ENCODE measurements at regions not wholly inside any gene's neighbourhood (a gene's known extent, or its start where the extent isn't known, plus 50 kb on each side); places are given as distances from the start of the nearest gene placed in this dataset.

DNA sequence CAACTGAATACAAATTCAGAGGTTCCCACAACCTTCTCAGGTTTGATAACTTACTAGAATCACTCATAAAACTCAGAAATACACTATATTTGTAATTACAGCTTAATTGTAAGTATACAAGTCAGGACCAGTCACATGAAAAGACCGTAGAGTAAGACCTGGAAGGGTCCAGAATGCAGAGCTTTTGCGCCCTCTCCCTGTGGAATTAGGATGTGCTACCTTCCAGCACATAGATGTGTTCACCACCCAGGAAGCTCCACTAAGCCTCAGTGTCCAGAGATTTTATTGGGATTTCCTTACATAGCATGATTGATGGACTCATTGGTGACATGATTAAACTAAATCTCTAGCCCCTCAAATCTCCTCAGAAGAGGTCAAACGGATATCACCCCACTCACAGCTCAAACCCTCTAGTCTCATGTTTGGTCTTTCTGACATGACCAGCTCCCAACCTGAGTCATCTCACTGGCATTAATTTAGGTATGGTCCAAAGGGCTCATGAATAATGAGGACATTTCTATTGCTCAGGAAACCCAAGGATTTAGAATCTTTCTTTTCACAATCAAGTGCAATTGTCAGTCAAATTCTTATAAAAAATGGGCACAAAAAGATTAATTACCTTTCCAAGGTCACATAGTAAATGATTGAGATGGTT, 77.2 kb upstream of the UBASH3B start:
- TF ChIP-seq POLR2A (IDR thresholded peaks at IDR 0.05) = no peak
- TF ChIP-seq, protein P1, sequence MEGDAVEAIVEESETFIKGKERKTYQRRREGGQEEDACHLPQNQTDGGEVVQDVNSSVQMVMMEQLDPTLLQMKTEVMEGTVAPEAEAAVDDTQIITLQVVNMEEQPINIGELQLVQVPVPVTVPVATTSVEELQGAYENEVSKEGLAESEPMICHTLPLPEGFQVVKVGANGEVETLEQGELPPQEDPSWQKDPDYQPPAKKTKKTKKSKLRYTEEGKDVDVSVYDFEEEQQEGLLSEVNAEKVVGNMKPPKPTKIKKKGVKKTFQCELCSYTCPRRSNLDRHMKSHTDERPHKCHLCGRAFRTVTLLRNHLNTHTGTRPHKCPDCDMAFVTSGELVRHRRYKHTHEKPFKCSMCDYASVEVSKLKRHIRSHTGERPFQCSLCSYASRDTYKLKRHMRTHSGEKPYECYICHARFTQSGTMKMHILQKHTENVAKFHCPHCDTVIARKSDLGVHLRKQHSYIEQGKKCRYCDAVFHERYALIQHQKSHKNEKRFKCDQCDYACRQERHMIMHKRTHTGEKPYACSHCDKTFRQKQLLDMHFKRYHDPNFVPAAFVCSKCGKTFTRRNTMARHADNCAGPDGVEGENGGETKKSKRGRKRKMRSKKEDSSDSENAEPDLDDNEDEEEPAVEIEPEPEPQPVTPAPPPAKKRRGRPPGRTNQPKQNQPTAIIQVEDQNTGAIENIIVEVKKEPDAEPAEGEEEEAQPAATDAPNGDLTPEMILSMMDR (IDR thresholded peaks at IDR 0.05) = no peak

Data from adrenal gland (tissue), 5 donors.